Liver (tissue), 8 donors: ENCODE measurements at regions not wholly inside any gene's neighbourhood (a gene's known extent, or its start where the extent isn't known, plus 50 kb on each side); places are given as distances from the start of the nearest gene placed in this dataset.

Source experiments
- DNase-seq: peaks from one replicate; pipeline ENCODE4 v3.0.0-alpha.2; 2017; ENCODE audit warnings: low spot score
- H3K27ac ChIP-seq, 2 donors: one replicate each; pipeline ENCODE4 v1.7.0; 2013; ENCODE audit warnings: inconsistent platforms in 2 of 2, low read length in 2 of 2, control low read depth in 1 of 2, low read depth in 1 of 2, mild to moderate bottlenecking in 1 of 2
- H3K27me3 ChIP-seq, 4 donors: one replicate each; pipeline versions ENCODE4 v1.6.1 to v1.7.0; 2013; ENCODE audit warnings: low read length in 3 of 4, inconsistent platforms in 1 of 4, mild to moderate bottlenecking in 1 of 4, moderate library complexity in 1 of 4; ENCODE audit not compliant: control insufficient read depth in 4 of 4, insufficient read depth in 4 of 4
- H3K36me3 ChIP-seq, 4 donors: one replicate each; pipeline versions ENCODE4 v1.6.1 to v1.7.0; 2013; ENCODE audit warnings: low read length in 3 of 4, mild to moderate bottlenecking in 3 of 4, low read depth in 1 of 4, moderate library complexity in 1 of 4; ENCODE audit not compliant: control insufficient read depth in 4 of 4, insufficient read depth in 3 of 4
- H3K4me1 ChIP-seq, 4 donors: one replicate each; pipeline versions ENCODE4 v1.6.1 to v1.7.0; 2013; ENCODE audit warnings: low read length in 3 of 4, mild to moderate bottlenecking in 3 of 4, moderate library complexity in 1 of 4; ENCODE audit not compliant: control insufficient read depth in 4 of 4, insufficient read depth in 4 of 4
- H3K4me3 ChIP-seq, 3 donors: one replicate each; pipeline versions ENCODE4 v1.6.1 to v1.7.0; 2013; ENCODE audit warnings: low read length in 3 of 3, control low read depth in 1 of 3, low read depth in 1 of 3, mild to moderate bottlenecking in 1 of 3
- H3K9ac ChIP-seq, 2 donors: one replicate each; pipeline ENCODE4 v1.7.0; 2013; ENCODE audit warnings: low read length in 2 of 2, mild to moderate bottlenecking in 2 of 2, moderate library complexity in 2 of 2, control low read depth in 1 of 2, low read depth in 1 of 2
- H3K9me3 ChIP-seq, 4 donors: one replicate each; pipeline versions ENCODE4 v1.6.1 to v1.7.0; 2013; ENCODE audit warnings: low read length in 3 of 4; ENCODE audit not compliant: control insufficient read depth in 4 of 4
- FOXA1 ChIP-seq: IDR thresholded peaks from 2 replicates; pipeline ENCODE4 v1.6.1; 2016; ENCODE audit warnings: antibody characterized with exemption
- GABPA ChIP-seq, 2 donors: IDR thresholded peaks in 1 of 2; conservative IDR thresholded peaks in 1 of 2; 2 replicates each; pipeline ENCODE4 v1.6.1; 2016; ENCODE audit warnings: antibody characterized with exemption in 2 of 2, mild to moderate bottlenecking in 1 of 2, moderate library complexity in 1 of 2
- HNF4A ChIP-seq, 2 donors: conservative IDR thresholded peaks; 2 replicates each; pipeline ENCODE4 v1.6.1; 2016; ENCODE audit warnings: antibody characterized with exemption in 2 of 2, mild to moderate bottlenecking in 2 of 2
- HNF4G ChIP-seq: IDR thresholded peaks from 2 replicates; pipeline ENCODE4 v1.6.1; 2016; ENCODE audit warnings: antibody characterized with exemption
- JUND ChIP-seq, 2 donors: IDR thresholded peaks; 2 replicates each; pipeline ENCODE4 v1.6.1; 2016; ENCODE audit warnings: antibody characterized with exemption in 2 of 2
- RAD21 ChIP-seq, 2 donors: IDR thresholded peaks; 2 replicates each; pipeline ENCODE4 v1.6.1; 2016; ENCODE audit warnings: antibody characterized with exemption in 2 of 2, mild to moderate bottlenecking in 2 of 2
- TAF1 ChIP-seq: conservative IDR thresholded peaks from 2 replicates; pipeline ENCODE4 v1.6.1; 2016; ENCODE audit warnings: antibody characterized with exemption, mild to moderate bottlenecking
- YY1 ChIP-seq: IDR thresholded peaks from 2 replicates; pipeline ENCODE4 v1.6.1; 2016; ENCODE audit warnings: antibody characterized with exemption, mild to moderate bottlenecking
- whole genome bisulfite sequencing: extraction: QIAGEN DNeasy Blood & Tissue Kit; methylation state at CpG from one replicate; pipeline ENCODE4 v1.1.7; 2013; 5-methylcytosine and 5-hydroxymethylcytosine counted together
- TF ChIP-seq, protein P1 (sequence below): IDR thresholded peaks from 2 replicates; pipeline ENCODE4 v1.6.1; 2016; ENCODE audit warnings: antibody characterized with exemption
- TF ChIP-seq, protein P2 (sequence below): IDR thresholded peaks from 2 replicates; pipeline ENCODE4 v1.6.1; 2016; ENCODE audit warnings: antibody characterized with exemption, mild to moderate bottlenecking
- TF ChIP-seq, protein P3 (sequence below): fragments of 150-350 bp; IDR thresholded peaks from 2 replicates; pipeline ENCODE4 v1.5.1; 2017; ENCODE audit warnings: improper control_type of control experiment, low read depth, low read length; ENCODE audit not compliant: missing input control
- donor health status: healthy.
- donor health status: healthy.
- donor health status: healthy.
- donor health status: healthy.
- donor health status: healthy.

DNA sequence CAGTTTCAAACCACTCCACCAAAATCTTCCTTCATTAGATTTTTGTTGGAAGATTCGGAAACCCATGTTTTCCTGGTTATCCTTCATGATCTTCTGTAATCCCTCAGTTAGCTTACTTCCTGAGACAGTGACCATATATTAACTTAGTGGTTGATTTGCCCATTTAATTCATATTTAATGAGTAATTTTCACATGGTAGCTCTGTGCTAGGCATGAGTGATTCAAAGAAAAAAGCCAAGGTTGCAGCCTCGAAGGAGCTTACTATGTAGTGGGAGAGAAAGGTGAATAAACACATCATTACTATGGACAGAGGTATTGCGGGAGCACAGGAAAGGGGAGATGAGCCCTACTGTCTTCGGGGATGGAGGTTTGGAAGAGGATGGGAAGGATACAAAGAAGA, 158.5 kb downstream of the TLE1 start:
- no peak for TF ChIP-seq GABPA (IDR thresholded peaks at IDR 0.05 in 1 of 2, conservative IDR thresholded peaks at IDR 0.05 in 1 of 2)
- TF ChIP-seq, protein P1, sequence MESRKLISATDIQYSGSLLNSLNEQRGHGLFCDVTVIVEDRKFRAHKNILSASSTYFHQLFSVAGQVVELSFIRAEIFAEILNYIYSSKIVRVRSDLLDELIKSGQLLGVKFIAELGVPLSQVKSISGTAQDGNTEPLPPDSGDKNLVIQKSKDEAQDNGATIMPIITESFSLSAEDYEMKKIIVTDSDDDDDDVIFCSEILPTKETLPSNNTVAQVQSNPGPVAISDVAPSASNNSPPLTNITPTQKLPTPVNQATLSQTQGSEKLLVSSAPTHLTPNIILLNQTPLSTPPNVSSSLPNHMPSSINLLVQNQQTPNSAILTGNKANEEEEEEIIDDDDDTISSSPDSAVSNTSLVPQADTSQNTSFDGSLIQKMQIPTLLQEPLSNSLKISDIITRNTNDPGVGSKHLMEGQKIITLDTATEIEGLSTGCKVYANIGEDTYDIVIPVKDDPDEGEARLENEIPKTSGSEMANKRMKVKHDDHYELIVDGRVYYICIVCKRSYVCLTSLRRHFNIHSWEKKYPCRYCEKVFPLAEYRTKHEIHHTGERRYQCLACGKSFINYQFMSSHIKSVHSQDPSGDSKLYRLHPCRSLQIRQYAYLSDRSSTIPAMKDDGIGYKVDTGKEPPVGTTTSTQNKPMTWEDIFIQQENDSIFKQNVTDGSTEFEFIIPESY, result no peak
- TF ChIP-seq TAF1, result no peak
- TF ChIP-seq, protein P2, sequence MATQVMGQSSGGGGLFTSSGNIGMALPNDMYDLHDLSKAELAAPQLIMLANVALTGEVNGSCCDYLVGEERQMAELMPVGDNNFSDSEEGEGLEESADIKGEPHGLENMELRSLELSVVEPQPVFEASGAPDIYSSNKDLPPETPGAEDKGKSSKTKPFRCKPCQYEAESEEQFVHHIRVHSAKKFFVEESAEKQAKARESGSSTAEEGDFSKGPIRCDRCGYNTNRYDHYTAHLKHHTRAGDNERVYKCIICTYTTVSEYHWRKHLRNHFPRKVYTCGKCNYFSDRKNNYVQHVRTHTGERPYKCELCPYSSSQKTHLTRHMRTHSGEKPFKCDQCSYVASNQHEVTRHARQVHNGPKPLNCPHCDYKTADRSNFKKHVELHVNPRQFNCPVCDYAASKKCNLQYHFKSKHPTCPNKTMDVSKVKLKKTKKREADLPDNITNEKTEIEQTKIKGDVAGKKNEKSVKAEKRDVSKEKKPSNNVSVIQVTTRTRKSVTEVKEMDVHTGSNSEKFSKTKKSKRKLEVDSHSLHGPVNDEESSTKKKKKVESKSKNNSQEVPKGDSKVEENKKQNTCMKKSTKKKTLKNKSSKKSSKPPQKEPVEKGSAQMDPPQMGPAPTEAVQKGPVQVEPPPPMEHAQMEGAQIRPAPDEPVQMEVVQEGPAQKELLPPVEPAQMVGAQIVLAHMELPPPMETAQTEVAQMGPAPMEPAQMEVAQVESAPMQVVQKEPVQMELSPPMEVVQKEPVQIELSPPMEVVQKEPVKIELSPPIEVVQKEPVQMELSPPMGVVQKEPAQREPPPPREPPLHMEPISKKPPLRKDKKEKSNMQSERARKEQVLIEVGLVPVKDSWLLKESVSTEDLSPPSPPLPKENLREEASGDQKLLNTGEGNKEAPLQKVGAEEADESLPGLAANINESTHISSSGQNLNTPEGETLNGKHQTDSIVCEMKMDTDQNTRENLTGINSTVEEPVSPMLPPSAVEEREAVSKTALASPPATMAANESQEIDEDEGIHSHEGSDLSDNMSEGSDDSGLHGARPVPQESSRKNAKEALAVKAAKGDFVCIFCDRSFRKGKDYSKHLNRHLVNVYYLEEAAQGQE, result no peak
- Histone ChIP-seq H3K4me1 (peaks cover 0 to 2% (median 2%) of the 10 kb centered on the region in 4 donors), H3K4me3 (no peak overlapping the region), H3K27ac (no peak overlapping the region), H3K9ac (no peak overlapping the region), H3K36me3 (no peaks in the 10 kb centered on the region), H3K27me3 (no peaks in the 10 kb centered on the region), H3K9me3 (no peaks in the 10 kb centered on the region)
- WGBS, result 95% methylated on average over 4 of the region's 4 CpGs
- no peak for DNase-seq

DNA sequence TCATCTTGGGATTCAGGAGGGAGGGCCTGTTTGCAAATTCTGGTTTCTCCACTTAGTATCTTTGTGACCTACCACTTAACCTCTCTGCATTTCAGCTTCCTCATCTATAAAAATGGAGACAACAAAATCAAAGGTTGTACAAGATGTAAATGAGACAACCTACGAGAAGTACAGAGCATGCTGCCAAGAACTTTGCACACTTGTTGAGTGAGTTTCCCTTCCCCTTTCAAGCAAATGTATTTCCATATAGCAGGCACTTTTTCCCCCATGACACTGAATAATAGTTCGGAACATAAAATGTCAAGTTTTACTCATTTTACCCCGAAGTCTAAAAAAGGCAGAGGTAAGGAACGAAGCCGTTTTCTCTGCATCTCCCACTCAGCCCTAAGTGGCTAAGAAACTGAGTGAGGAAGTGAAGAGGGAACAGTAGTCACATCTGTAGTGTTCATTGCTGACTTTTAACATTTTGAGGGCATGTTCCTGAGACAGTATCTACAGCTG, 159.0 kb downstream of the TLE1 start:
- no peak overlapping the region for H3K27ac ChIP-seq
- H3K36me3 ChIP-seq, result no peaks in the 10 kb centered on the region
- 91% methylated on average over 5 of the region's 5 CpGs for WGBS
- no peak for DNase-seq
- H3K9me3 ChIP-seq, result no peaks in the 10 kb centered on the region
- no peak overlapping the region for H3K4me3 ChIP-seq
- TF ChIP-seq FOXA1 (no peak), YY1 (no peak)
- TF ChIP-seq, protein P2, result no peak
- H3K27me3 ChIP-seq, result no peaks in the 10 kb centered on the region
- no peaks in the 10 kb centered on the region for H3K4me1 ChIP-seq
- H3K9ac ChIP-seq, result no peak overlapping the region

DNA sequence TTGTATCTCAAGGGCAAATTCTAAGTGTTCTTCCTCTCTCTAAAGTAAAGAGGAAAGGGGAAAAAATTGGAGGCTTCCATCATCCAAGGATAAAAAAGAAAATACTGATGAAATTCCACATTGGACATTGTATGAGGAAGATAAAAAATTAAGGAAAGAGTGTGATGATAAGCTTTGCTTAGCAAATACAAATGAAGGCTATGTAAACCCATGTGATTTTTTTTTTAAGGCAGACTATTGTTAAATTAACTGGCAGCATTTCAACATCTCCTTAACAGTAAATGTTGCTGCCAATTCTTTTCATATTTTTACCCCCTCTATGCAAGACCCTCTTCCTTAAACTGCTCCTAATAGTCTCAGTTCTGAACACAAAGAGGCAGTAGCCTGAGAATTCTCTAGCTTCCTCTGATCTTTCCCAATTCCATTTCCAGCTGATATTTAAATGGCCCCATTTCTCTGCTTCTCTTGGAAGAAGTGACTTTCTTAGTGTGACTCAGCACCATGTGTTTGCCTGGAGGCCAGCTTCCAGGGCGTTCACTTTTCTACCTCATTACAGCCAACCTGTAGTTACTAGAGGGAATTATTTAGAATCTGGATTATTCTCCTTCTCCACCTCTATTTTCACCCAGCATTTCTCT, 159.7 kb downstream of the TLE1 start:
- no peak overlapping the region for H3K9ac ChIP-seq
- no peak overlapping the region for H3K27ac ChIP-seq
- DNase-seq, result no peak
- H3K27me3 ChIP-seq, result no peaks in the 10 kb centered on the region
- WGBS, result 76% methylated on average over 1 of the region's 1 CpG
- H3K4me1 ChIP-seq, result no peaks in the 10 kb centered on the region
- H3K9me3 ChIP-seq, result no peaks in the 10 kb centered on the region
- no peaks in the 10 kb centered on the region for H3K36me3 ChIP-seq
- no peak overlapping the region for H3K4me3 ChIP-seq
- TF ChIP-seq RAD21 (IDR thresholded peaks at IDR 0.05), result no peak
- TF ChIP-seq, protein P2, result no peak
- TF ChIP-seq JUND (IDR thresholded peaks at IDR 0.05), result peak in 1 of 2 donors; percentile 66
- no peak for TF ChIP-seq HNF4A (conservative IDR thresholded peaks at IDR 0.05)
- TF ChIP-seq, protein P3, sequence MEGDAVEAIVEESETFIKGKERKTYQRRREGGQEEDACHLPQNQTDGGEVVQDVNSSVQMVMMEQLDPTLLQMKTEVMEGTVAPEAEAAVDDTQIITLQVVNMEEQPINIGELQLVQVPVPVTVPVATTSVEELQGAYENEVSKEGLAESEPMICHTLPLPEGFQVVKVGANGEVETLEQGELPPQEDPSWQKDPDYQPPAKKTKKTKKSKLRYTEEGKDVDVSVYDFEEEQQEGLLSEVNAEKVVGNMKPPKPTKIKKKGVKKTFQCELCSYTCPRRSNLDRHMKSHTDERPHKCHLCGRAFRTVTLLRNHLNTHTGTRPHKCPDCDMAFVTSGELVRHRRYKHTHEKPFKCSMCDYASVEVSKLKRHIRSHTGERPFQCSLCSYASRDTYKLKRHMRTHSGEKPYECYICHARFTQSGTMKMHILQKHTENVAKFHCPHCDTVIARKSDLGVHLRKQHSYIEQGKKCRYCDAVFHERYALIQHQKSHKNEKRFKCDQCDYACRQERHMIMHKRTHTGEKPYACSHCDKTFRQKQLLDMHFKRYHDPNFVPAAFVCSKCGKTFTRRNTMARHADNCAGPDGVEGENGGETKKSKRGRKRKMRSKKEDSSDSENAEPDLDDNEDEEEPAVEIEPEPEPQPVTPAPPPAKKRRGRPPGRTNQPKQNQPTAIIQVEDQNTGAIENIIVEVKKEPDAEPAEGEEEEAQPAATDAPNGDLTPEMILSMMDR, result no peak
- no peak for TF ChIP-seq TAF1
- no peak for TF ChIP-seq HNF4G
